ENCODE measurements at regions not wholly inside any gene's neighbourhood (a gene's known extent, or its start where the extent isn't known, plus 50 kb on each side); places are given as distances from the start of the nearest gene placed in this dataset.

GRCh38 chr20:56833427-56833826, 204.3 kb downstream of the TFAP2C start:
- Histone ChIP-seq H3K79me2 (no peaks in the 10 kb centered on the region), H3K4me2 (no peak overlapping the region), H3K27ac (no peak overlapping the region), H3K27me3 (peaks cover 20% of the 10 kb centered on the region), H4K20me1 (ENCODE audit: insufficient read depth, poor library complexity, severe bottlenecking) (no peaks in the 10 kb centered on the region), H3K4me1 (ENCODE audit: insufficient read depth) (no peaks in the 10 kb centered on the region), H3K36me3 (replicated peaks; ENCODE audit: insufficient read depth, low read depth) (no peaks in the 10 kb centered on the region), H2AFZ (no peak overlapping the region), H3K9me2 (replicated peaks; ENCODE audit: insufficient read depth) (no peaks in the 10 kb centered on the region), H3K9me3 (ENCODE audit: low read depth) (no peaks in the 10 kb centered on the region), H3K4me3 (no peak overlapping the region)
- 61% methylated on average over 5 of the region's 5 CpGs for WGBS (ENCODE audit: low lambda C conversion rate, missing lambda C conversion rate)
- DNase-seq (ENCODE audit: low spot score) = no peak
- TF ChIP-seq EZH2phosphoT487 (IDR thresholded peaks at IDR 0.05; ENCODE audit: low read depth, severe bottlenecking, unreplicated experiment) (no peak), CTCF (IDR thresholded peaks at IDR 0.05; ENCODE audit: poor library complexity) (no peak), EZH2 (IDR thresholded peaks at IDR 0.05; ENCODE audit: borderline replicate concordance) (no peak)

GRCh38 chr20:56835829-56836550, 206.9 kb downstream of the TFAP2C start:
- no peaks in the 10 kb centered on the region for H3K79me2 ChIP-seq
- H3K36me3 ChIP-seq (replicated peaks; ENCODE audit: insufficient read depth, low read depth) = no peaks in the 10 kb centered on the region
- H3K27me3 ChIP-seq = peaks cover 4% of the 10 kb centered on the region
- H3K4me2 ChIP-seq = no peak overlapping the region
- no peaks in the 10 kb centered on the region for H3K9me2 ChIP-seq (replicated peaks; ENCODE audit: insufficient read depth)
- no peak for TF ChIP-seq EZH2 (IDR thresholded peaks at IDR 0.05; ENCODE audit: borderline replicate concordance)
- TF ChIP-seq CTCF (IDR thresholded peaks at IDR 0.05; ENCODE audit: poor library complexity) = no peak
- no peak for TF ChIP-seq EZH2phosphoT487 (IDR thresholded peaks at IDR 0.05; ENCODE audit: low read depth, severe bottlenecking, unreplicated experiment)
- no peaks in the 10 kb centered on the region for H4K20me1 ChIP-seq (ENCODE audit: insufficient read depth, poor library complexity, severe bottlenecking)
- H3K9me3 ChIP-seq (ENCODE audit: low read depth) = no peaks in the 10 kb centered on the region
- no peak overlapping the region for H2AFZ ChIP-seq
- WGBS (ENCODE audit: low lambda C conversion rate, missing lambda C conversion rate) = 79% methylated on average over 4 of the region's 4 CpGs
- H3K27ac ChIP-seq = no peak overlapping the region
- no peaks in the 10 kb centered on the region for H3K4me1 ChIP-seq (ENCODE audit: insufficient read depth)
- H3K4me3 ChIP-seq = no peak overlapping the region
- no peak for DNase-seq (ENCODE audit: low spot score)

- H3K27ac ChIP-seq = no peak overlapping the region
- no peak overlapping the region for H2AFZ ChIP-seq
- 94% methylated on average over 2 of the region's 2 CpGs for WGBS (ENCODE audit: low lambda C conversion rate, missing lambda C conversion rate)
- TF ChIP-seq CTCF (IDR thresholded peaks at IDR 0.05; ENCODE audit: poor library complexity) (no peak), EZH2phosphoT487 (IDR thresholded peaks at IDR 0.05; ENCODE audit: low read depth, severe bottlenecking, unreplicated experiment) (no peak), EZH2 (IDR thresholded peaks at IDR 0.05; ENCODE audit: borderline replicate concordance) (no peak)
- no peak overlapping the region for H3K4me2 ChIP-seq
- H3K9me3 ChIP-seq (ENCODE audit: low read depth) = no peaks in the 10 kb centered on the region
- DNase-seq (ENCODE audit: low spot score) = no peak
- H3K36me3 ChIP-seq (replicated peaks; ENCODE audit: insufficient read depth, low read depth) = no peaks in the 10 kb centered on the region
- H3K27me3 ChIP-seq = no peaks in the 10 kb centered on the region
- H4K20me1 ChIP-seq (ENCODE audit: insufficient read depth, poor library complexity, severe bottlenecking) = no peaks in the 10 kb centered on the region
- H3K4me3 ChIP-seq = no peak overlapping the region
- H3K4me1 ChIP-seq (ENCODE audit: insufficient read depth) = no peaks in the 10 kb centered on the region
- H3K9me2 ChIP-seq (replicated peaks; ENCODE audit: insufficient read depth) = no peaks in the 10 kb centered on the region
- H3K79me2 ChIP-seq = no peaks in the 10 kb centered on the region
These were observed 210.1 kb downstream of the TFAP2C start for GRCh38 chr20:56839222-56839621.
